Fibroblast of lung (primary cell): ENCODE measurements at regions not wholly inside any gene's neighbourhood (a gene's known extent, or its start where the extent isn't known, plus 50 kb on each side); places are given as distances from the start of the nearest gene placed in this dataset.

Experiments used
- DNase-seq, 2 donors: peaks; one replicate each; pipeline versions ENCODE4 v3.0.0 to v3.0.0-alpha.2; 2010; ENCODE audit warnings: low read depth in 2 of 2
- H2AFZ ChIP-seq: 2 replicates; pipeline ENCODE4 v1.5.1; 2012; ENCODE audit warnings: low read length, control low read depth, inconsistent platforms
- H3K27ac ChIP-seq: 2 replicates; pipeline ENCODE4 v1.5.1; 2011; ENCODE audit warnings: low read length, control low read depth; ENCODE audit not compliant: insufficient read depth
- H3K27me3 ChIP-seq: 2 replicates; pipeline ENCODE4 v1.5.1; 2011; ENCODE audit warnings: mild to moderate bottlenecking, low read length; ENCODE audit not compliant: control insufficient read depth, insufficient read depth
- H3K36me3 ChIP-seq: 2 replicates; pipeline ENCODE4 v1.5.1; 2011; ENCODE audit warnings: low read length; ENCODE audit not compliant: control insufficient read depth, insufficient read depth
- H3K4me1 ChIP-seq: 2 replicates; pipeline ENCODE4 v1.5.1; 2011; ENCODE audit warnings: low read length; ENCODE audit not compliant: control insufficient read depth, insufficient read depth; ENCODE audit errors: extremely low read depth
- H3K4me2 ChIP-seq: 2 replicates; pipeline ENCODE4 v1.5.1; 2011; ENCODE audit warnings: low read length, control low read depth; ENCODE audit not compliant: insufficient read depth; ENCODE audit errors: extremely low read depth
- H3K4me3 ChIP-seq, 4 experiments: fragments of 200-600 bp in 1 of 4; sonication (generic) in 1 of 4; replicated peaks in 1 of 4; 2 replicates each; pipeline ENCODE4 v1.5.1; 2011 to 2016; ENCODE audit warnings: low read length in 4 of 4, low read depth in 3 of 4, mild to moderate bottlenecking in 3 of 4, control low read depth in 2 of 4, inconsistent platforms in 1 of 4, mixed read lengths in 1 of 4; ENCODE audit not compliant: insufficient read depth in 1 of 4; ENCODE audit errors: control extremely low read depth in 1 of 4
- H3K79me2 ChIP-seq: 2 replicates; pipeline ENCODE4 v1.5.1; 2012; ENCODE audit warnings: mild to moderate bottlenecking, low read length, inconsistent platforms; ENCODE audit not compliant: control insufficient read depth, insufficient read depth
- H3K9ac ChIP-seq: 2 replicates; pipeline ENCODE4 v1.5.1; 2011; ENCODE audit warnings: mild to moderate bottlenecking, low read length, control low read depth; ENCODE audit not compliant: insufficient read depth
- H3K9me3 ChIP-seq: 2 replicates; pipeline ENCODE4 v1.5.1; 2012; ENCODE audit warnings: low read depth, low read length; ENCODE audit not compliant: control insufficient read depth, insufficient read depth
- H4K20me1 ChIP-seq: 2 replicates; pipeline ENCODE4 v1.5.1; 2011; ENCODE audit warnings: low read length; ENCODE audit not compliant: control insufficient read depth, insufficient read depth; ENCODE audit errors: extremely low read depth
- CTCF ChIP-seq, 2 donors: IDR thresholded peaks in 1 of 2; conservative IDR thresholded peaks in 1 of 2; 1 replicate in 1 of 2; 2 replicates in 1 of 2; pipeline ENCODE4 v1.5.1; 2011 to 2012; ENCODE audit warnings: low read length in 2 of 2, control low read depth in 1 of 2, inconsistent platforms in 1 of 2, low read depth in 1 of 2, mild to moderate bottlenecking in 1 of 2
- EZH2 ChIP-seq: IDR thresholded peaks from 2 replicates; pipeline ENCODE4 v1.5.1; 2012; ENCODE audit warnings: low read length, control low read depth, mild to moderate bottlenecking; ENCODE audit errors: missing control alignments

- Histone ChIP-seq H3K4me2 (no peak overlapping the region), H3K9ac (no peak overlapping the region), H3K4me3 (no peak overlapping the region), H3K9me3 (no peaks in the 10 kb centered on the region), H4K20me1 (no peaks in the 10 kb centered on the region), H3K27me3 (no peaks in the 10 kb centered on the region), H2AFZ (no peak overlapping the region), H3K4me1 (no peaks in the 10 kb centered on the region), H3K36me3 (no peaks in the 10 kb centered on the region), H3K27ac (no peak overlapping the region), H3K79me2 (no peaks in the 10 kb centered on the region)
- no peak for DNase-seq
- TF ChIP-seq EZH2: no peak
- no peak for TF ChIP-seq CTCF (conservative IDR thresholded peaks at IDR 0.05 in 1 of 2, IDR thresholded peaks at IDR 0.05 in 1 of 2; ENCODE audit: low read depth in 1 of 2, low read length in 2 of 2)
Observed at GRCh38 chr1:86218859-86219258, 62.3 kb upstream of the COL24A1 start.

- Histone ChIP-seq H3K9ac (no peak overlapping the region), H3K36me3 (no peaks in the 10 kb centered on the region), H3K9me3 (no peaks in the 10 kb centered on the region), H3K4me3 (no peak overlapping the region), H3K79me2 (no peaks in the 10 kb centered on the region), H4K20me1 (no peaks in the 10 kb centered on the region), H2AFZ (no peak overlapping the region), H3K27me3 (no peaks in the 10 kb centered on the region), H3K4me2 (no peak overlapping the region), H3K4me1 (no peaks in the 10 kb centered on the region), H3K27ac (no peak overlapping the region)
- TF ChIP-seq CTCF (conservative IDR thresholded peaks at IDR 0.05 in 1 of 2, IDR thresholded peaks at IDR 0.05 in 1 of 2; ENCODE audit: low read depth in 1 of 2, low read length in 2 of 2): no peak
- no peak for TF ChIP-seq EZH2
- DNase-seq: no peak
Observed at GRCh38 chr1:86214605-86215004, 58.0 kb upstream of the COL24A1 start.

- Histone ChIP-seq H2AFZ (no peak overlapping the region), H3K4me3 (no peak overlapping the region), H3K9ac (no peak overlapping the region), H3K9me3 (no peaks in the 10 kb centered on the region), H4K20me1 (no peaks in the 10 kb centered on the region), H3K4me1 (peaks cover 2% of the 10 kb centered on the region), H3K27me3 (no peaks in the 10 kb centered on the region), H3K27ac (no peak overlapping the region), H3K79me2 (no peaks in the 10 kb centered on the region), H3K36me3 (no peaks in the 10 kb centered on the region), H3K4me2 (no peak overlapping the region)
- no peak for TF ChIP-seq EZH2
- no peak for TF ChIP-seq CTCF (conservative IDR thresholded peaks at IDR 0.05 in 1 of 2, IDR thresholded peaks at IDR 0.05 in 1 of 2; ENCODE audit: low read depth in 1 of 2, low read length in 2 of 2)
- no peak for DNase-seq
Observed at GRCh38 chr1:86209346-86209745, 52.8 kb upstream of the COL24A1 start.
